Medulla oblongata (tissue), 1 donor: ENCODE measurements at regions not wholly inside any gene's neighbourhood (a gene's known extent, or its start where the extent isn't known, plus 50 kb on each side); places are given as distances from the start of the nearest gene placed in this dataset.

Experiments
- DNase-seq: peaks from one replicate; pipeline ENCODE4 v3.0.0-alpha.2; 2015; ENCODE audit errors: extremely low spot score

DNA sequence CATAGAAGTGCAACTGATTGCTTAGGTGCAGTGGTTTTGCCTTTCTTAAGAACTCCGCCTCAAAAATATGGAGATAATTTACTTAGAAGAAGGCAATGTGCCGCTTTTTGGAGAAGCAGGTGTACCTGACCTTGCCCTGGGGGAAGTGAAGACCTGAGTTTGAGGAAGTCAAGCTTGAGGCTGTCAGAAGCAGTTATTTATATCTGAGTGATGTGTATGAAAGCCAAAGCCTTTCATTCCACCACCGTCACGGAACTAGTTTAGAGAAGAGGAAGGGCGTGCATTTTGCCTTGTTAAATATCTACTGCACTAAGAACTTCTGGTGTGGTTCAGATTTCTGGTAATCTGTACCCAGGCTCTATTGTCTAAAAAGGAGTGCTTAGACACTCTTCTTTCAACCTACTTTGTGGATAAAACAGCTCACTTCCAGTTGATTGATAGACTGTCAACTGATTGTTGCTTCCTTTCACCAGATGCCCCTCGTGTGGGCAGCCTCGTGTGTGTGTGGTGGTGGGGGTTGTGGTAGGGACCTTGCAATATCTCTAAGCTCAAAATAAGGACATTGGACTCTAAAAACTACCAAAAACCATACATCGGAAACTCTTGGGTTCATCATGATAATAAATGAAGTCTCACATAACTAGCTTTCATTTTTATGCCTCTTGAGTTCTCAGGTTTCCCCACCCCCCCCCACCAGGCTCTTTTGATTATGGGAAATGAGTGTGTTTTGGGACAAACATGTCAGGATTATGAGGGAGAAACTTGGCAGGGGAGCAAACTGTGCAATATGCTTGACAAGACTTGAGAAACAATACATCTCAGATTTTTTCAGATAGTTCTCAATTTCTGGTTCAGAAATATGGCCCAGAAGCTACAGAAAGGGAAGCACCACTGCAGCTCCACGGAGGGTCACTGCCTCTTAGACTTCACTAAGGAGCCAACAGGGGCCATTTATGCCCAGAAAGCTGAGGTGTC, 78.6 kb downstream of the ARF6 start:
- peak; percentile 56 for DNase-seq

- DNase-seq: peak; percentile 31
These were observed 79.3 kb downstream of the ARF6 start for GRCh38 chr14:49972131-49972671.

GRCh38 chr14:49972823-49973222, 79.9 kb downstream of the ARF6 start:
- peak; percentile 7 for DNase-seq

DNA sequence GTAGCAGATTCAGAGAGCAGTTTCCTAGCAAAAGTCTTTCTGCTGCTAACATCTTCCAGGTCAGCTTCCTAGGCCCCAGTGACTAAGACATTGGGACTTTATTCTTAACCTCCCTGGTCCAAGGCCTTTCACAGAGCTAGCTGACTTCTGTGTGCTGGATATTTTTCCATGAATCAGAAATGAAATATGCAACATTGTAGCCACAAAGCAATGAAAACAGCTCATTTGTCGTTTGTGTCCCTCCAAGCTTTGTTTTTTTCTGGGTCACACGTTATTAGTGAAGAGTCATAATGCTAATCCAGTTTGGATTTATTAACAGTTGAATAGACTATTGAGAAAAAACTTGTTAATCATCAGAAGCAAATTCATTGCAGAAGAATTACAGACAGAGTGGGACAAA, 82.4 kb downstream of the ARF6 start:
- no peak for DNase-seq

GRCh38 chr14:49975799-49976198, 82.9 kb downstream of the ARF6 start:
- DNase-seq: no peak

GRCh38 chr14:49977126-49977841, 84.4 kb downstream of the ARF6 start:
- peak; percentile 19 for DNase-seq

DNA sequence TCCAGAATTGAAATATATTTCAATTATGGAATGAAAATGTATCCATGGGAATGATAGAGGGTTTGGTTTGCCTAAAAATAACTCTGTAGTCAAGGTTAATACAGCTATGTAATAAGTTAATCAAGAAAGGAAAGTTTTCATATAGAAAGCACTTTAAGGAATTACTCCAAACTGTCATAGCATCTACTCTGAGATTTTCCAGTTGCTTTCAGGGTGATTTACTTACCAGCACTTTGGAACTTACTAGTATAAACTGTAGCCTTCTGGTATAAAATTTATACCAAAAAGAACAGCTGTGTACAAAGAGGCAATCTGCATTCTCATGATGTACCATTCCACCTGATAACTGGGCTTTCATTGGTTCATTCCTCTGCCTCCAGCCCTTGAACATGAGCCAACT, 87.1 kb downstream of the ARF6 start:
- DNase-seq: no peak

DNA sequence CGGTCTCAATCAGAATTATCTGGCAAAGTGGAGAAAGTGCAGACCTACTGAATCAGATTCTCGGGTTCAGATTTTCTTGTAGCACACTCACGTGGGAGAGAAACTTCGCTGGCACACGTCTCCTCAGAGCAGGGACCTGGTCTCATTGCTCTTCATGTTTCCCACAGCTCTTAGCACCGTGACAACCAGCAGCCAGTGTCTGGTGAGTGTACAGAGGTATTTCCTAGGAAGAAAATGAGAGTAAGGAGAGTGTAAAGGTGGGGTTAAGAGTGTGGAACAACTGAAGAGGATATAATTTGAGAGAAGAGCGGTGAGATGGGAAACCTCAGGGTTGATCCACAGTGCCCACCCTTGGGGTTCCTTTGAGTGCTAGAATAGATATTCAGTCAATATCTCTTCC, 89.2 kb downstream of the ARF6 start:
- DNase-seq: no peak

DNA sequence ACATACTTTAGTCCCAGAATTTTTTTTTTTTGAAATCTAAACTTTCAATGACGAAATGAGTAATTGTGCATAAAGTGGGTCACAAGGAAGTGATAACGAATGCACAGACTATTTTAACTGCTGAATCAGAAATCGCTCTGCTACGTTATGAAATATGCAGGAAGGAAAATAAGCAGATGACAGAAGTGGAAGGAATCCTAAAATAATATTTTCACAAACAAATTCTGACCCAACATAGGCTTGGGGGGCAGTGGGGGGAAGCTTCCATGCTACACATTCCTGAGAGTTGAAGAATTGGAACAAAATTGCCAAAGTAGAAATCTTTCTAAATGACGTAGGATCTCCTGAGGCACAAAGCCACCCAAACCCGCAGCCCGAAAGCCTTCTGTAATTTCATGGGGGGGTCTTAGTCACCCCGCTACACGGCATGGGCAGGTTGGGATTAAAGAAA, 89.6 kb downstream of the ARF6 start:
- DNase-seq: no peak

GRCh38 chr14:49984424-49984823, 91.5 kb downstream of the ARF6 start:
- DNase-seq: no peak

GRCh38 chr14:49986343-49987014, 93.6 kb downstream of the ARF6 start:
- DNase-seq: no peak

DNA sequence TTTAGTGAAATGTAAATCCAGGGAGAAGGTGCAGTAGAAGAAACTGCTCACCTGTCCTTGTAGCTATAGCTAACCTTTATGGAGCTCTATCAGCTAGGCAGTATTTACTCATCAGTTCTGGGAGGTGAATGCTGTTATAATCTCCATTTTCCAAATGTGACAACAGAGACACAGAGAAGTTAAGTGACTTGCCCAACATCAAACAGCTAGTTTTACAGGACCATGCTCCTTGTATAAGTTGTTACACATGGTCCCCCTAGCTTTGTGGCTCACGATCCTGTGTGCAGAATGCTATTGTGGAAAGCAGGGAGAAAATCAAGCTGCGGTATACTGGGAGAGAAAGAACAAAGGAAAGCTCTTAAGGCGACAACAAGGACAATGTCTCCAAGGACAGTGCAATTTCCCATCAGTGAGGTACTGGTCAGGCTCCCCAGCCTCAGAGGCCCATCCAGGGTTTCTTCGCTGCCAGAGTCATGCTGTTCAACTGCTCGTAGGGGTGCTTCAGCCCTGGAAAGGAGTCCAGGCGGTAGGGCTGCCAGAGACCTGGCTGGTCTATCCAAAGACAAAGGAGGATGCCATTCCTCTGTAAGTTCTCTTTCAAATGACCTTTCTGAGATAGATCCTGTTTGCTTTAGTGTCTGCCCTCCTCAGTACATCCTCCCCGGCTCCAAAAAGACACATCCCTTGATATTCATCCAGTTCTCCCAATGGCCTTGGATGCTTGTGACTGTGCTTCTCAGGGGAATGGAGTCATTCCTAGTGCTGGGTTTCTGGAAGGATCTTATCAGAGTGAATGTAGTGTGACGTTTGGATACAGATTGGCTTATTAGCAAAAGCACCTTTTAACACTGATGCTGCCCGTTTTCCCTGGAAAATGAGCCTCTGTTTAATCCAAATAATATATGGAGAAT, 95.5 kb downstream of the ARF6 start:
- DNase-seq: no peak

GRCh38 chr14:49989966-49990365, 97.1 kb downstream of the ARF6 start:
- DNase-seq: no peak

DNA sequence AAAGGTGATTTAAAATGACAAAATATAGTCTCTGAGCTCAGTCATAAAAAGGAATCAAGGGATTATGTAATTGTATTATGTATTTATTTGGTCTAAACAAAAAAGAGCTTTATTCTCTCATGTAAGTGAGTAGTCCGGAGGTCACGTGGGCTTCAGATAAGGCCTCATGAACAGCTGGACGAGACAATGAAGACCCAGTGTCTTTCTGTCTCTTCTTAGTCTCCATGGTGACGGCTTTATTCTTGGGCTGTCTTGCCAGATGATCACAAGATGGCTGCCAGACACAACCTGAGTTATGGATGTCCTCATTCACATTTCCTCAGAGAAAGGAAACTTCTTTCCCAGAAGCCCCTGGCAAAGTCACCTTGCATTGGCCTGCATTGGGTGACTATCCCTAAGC, 98.6 kb downstream of the ARF6 start:
- no peak for DNase-seq

GRCh38 chr14:49992036-49992435, 99.2 kb downstream of the ARF6 start:
- no peak for DNase-seq

- no peak for DNase-seq
These were observed 99.6 kb downstream of the ARF6 start for GRCh38 chr14:49992448-49992847.

DNA sequence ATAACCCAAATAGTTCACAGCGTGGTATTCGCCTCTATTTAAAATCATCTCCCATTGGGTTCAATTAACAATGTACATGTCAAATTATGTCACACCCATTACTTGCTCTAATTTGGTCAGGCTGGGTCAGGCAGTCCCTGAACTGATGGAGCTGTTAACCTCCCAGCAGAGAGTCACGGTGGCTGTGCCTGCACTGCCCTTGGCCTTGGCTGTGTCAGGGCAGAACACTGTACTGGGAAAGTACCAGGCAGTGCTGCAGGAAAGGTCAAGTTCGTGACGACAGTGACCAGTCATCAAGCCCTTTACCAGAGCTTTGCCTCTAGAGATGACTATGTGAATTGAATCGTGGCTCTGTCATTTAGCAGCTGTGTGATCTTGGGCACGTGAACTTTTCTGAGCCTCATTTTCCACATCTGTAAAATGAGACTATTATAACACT, 100.0 kb downstream of the ARF6 start:
- no peak for DNase-seq

DNA sequence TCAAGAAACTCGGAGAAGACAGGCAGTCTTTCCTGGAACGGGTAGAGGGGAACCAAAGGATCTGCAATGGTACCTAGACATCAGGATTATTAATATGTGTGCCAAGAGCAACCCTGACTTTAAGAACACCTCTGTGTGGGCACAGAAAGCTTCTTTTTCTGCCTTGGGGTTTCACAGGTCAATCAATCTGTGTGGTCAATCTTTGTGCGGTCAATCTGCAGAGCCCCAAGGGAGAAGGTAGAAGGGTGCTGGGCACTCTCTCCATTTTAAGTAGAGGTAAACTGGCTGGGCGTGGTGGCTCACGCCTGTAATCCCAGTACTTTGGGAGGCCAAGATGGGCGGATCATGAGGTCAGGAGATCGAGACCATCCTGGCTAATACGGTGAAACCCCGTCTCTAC, 100.7 kb downstream of the ARF6 start:
- no peak for DNase-seq

GRCh38 chr14:49994951-49995561, 102.2 kb downstream of the ARF6 start:
- DNase-seq: no peak

DNA sequence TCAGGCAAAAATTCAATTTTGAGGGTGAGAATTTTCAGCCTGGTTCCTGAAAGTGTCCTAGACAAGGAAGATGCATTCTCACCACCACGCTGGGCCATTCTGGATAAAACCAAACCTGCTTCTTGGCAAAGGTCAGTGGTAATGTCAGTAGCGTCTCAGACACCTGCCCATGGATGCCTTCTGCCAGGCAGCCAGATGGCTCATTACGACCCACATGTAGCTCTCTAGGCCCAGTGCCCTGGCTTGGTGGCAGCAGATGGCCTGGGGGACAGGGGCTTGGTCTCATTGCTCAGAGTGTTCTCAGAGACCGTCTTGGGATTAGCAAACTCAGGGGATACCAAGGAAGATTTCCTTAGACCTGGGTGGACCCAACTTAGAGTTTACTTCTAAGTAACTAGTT, 105.1 kb downstream of the ARF6 start:
- no peak for DNase-seq
